NT2/D1 (cell line): ENCODE measurements at regions not wholly inside any gene's neighbourhood (a gene's known extent, or its start where the extent isn't known, plus 50 kb on each side); places are given as distances from the start of the nearest gene placed in this dataset.

Experiments used
- SUZ12 ChIP-seq: IDR thresholded peaks from 2 replicates; pipeline ENCODE4 v1.6.1; 2011; ENCODE audit not compliant: insufficient read length, insufficient read depth; ENCODE audit errors: extremely low read depth
- YY1 ChIP-seq: IDR thresholded peaks from 2 replicates; pipeline ENCODE4 v1.6.1; 2011; ENCODE audit not compliant: insufficient read length, insufficient read depth

- TF ChIP-seq YY1 (no peak), SUZ12 (no peak)
Observed at GRCh38 chr9:3736161-3736560, 210.4 kb upstream of the RFX3 start.
